ENCODE measurements at regions not wholly inside any gene's neighbourhood (a gene's known extent, or its start where the extent isn't known, plus 50 kb on each side); places are given as distances from the start of the nearest gene placed in this dataset.

GRCh38 chr1:187570166-187570565 lies 741.4 kb downstream of the PLA2G4A start:
- TF ChIP-seq CREB1 (IDR thresholded peaks at IDR 0.05; ENCODE audit: low read depth) (no peak), USF1 (IDR thresholded peaks at IDR 0.05) (no peak), RAD21 (IDR thresholded peaks at IDR 0.05; ENCODE audit: low read depth) (no peak)

DNA sequence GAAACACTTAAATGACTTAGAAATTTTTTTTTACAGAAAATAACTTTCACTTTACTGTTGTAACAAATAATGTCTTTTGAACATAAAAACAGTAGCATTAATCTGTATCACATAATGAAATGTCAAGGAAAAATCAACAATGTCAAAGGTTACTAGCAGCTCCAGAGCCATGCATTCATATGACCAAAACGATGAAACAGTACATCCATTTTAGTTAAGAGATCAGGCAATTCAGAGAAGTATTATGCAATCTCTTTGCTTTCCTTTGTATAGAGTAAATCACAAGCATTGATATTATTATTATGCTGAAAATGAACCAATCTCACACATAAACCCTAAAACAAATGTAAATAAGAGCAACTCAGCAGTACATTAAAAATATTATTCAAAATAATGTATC lies 748.9 kb downstream of the PLA2G4A start:
- TF ChIP-seq USF1 (IDR thresholded peaks at IDR 0.05) (no peak), EGR1 (IDR thresholded peaks at IDR 0.05) (no peak), TAF1 (IDR thresholded peaks at IDR 0.05; ENCODE audit: low read depth) (no peak), CREB1 (IDR thresholded peaks at IDR 0.05; ENCODE audit: low read depth) (no peak), ZBTB7A (IDR thresholded peaks at IDR 0.05; ENCODE audit: low read depth) (no peak), TEAD4 (IDR thresholded peaks at IDR 0.05) (no peak), REST (IDR thresholded peaks at IDR 0.05; ENCODE audit: low read depth) (no peak), RAD21 (IDR thresholded peaks at IDR 0.05; ENCODE audit: low read depth) (no peak), CEBPB (IDR thresholded peaks at IDR 0.05) (no peak), NFIC (IDR thresholded peaks at IDR 0.05) (no peak), TCF12 (IDR thresholded peaks at IDR 0.05; ENCODE audit: low read depth) (no peak)

- TF ChIP-seq EP300 (IDR thresholded peaks at IDR 0.05; ENCODE audit: borderline replicate concordance) (no peak), TCF12 (IDR thresholded peaks at IDR 0.05; ENCODE audit: low read depth) (no peak), CREB1 (IDR thresholded peaks at IDR 0.05; ENCODE audit: low read depth) (no peak), USF1 (IDR thresholded peaks at IDR 0.05) (no peak), EGR1 (IDR thresholded peaks at IDR 0.05) (no peak), YY1 (IDR thresholded peaks at IDR 0.05; ENCODE audit: low read depth) (no peak), FOXM1 (IDR thresholded peaks at IDR 0.05; ENCODE audit: borderline replicate concordance, low read depth) (no peak), TEAD4 (IDR thresholded peaks at IDR 0.05) (no peak), CEBPB (IDR thresholded peaks at IDR 0.05) (no peak), NFIC (IDR thresholded peaks at IDR 0.05) (no peak)
- TF ChIP-seq, protein P1, sequence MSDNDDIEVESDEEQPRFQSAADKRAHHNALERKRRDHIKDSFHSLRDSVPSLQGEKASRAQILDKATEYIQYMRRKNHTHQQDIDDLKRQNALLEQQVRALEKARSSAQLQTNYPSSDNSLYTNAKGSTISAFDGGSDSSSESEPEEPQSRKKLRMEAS (IDR thresholded peaks at IDR 0.05) = no peak
These were observed 760.2 kb downstream of the PLA2G4A start for GRCh38 chr1:187588917-187589316.

DNA sequence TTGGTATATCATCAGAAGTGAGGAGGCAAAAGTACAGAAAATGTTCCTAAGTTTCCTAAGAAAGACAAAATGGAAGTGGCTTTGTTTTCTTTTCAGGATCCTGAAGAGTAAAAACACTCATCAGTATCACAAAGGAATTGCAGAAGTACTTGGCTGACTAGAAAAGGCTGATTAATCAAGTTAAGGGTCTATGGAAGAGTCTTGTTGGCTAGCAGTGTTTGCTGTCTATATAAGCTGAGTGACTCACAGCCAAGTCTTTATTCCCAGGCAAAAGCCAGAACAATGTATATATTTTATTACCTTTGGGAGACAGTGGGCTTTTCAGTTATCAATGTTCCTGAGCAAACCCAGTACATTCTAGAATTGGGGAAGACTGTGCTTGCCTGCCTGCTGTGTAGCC lies 777.0 kb downstream of the PLA2G4A start:
- TF ChIP-seq, protein P1 (IDR thresholded peaks at IDR 0.05) = no peak
- TF ChIP-seq TEAD4 (IDR thresholded peaks at IDR 0.05) = no peak
- no peak for TF ChIP-seq REST (IDR thresholded peaks at IDR 0.05; ENCODE audit: low read depth)
- no peak for TF ChIP-seq NFIC (IDR thresholded peaks at IDR 0.05)
- TF ChIP-seq USF1 (IDR thresholded peaks at IDR 0.05) = no peak
- no peak for TF ChIP-seq EP300 (IDR thresholded peaks at IDR 0.05; ENCODE audit: borderline replicate concordance)
- TF ChIP-seq FOXM1 (IDR thresholded peaks at IDR 0.05; ENCODE audit: borderline replicate concordance, low read depth) = no peak
- no peak for TF ChIP-seq TAF1 (IDR thresholded peaks at IDR 0.05; ENCODE audit: low read depth)
- no peak for TF ChIP-seq ZBTB7A (IDR thresholded peaks at IDR 0.05; ENCODE audit: low read depth)
- TF ChIP-seq YY1 (IDR thresholded peaks at IDR 0.05; ENCODE audit: low read depth) = no peak
- no peak for TF ChIP-seq CEBPB (IDR thresholded peaks at IDR 0.05)
- TF ChIP-seq TCF12 (IDR thresholded peaks at IDR 0.05; ENCODE audit: low read depth) = no peak
- TF ChIP-seq RAD21 (IDR thresholded peaks at IDR 0.05; ENCODE audit: low read depth) = no peak
- TF ChIP-seq CREB1 (IDR thresholded peaks at IDR 0.05; ENCODE audit: low read depth) = no peak

DNA sequence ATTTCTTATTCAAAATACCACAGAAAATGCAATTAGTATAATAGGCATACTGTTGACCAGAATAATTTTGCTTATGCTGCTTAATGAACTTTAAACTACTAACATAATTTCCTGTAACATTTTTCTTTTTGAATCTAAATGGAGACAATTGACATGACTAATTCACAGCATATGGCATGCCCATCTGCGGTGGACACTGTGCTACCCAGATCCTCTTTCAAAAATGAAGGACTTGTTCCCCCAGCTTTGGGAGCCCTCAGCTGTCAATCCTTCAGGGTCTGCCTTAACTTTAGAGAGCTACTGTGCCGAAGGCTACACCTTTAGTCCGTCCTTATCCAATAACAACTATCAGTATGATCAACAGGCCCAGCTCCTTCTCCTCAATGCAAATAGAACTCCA lies 789.0 kb downstream of the PLA2G4A start:
- TF ChIP-seq REST (IDR thresholded peaks at IDR 0.05; ENCODE audit: low read depth) (no peak), RAD21 (IDR thresholded peaks at IDR 0.05; ENCODE audit: low read depth) (no peak), TCF12 (IDR thresholded peaks at IDR 0.05; ENCODE audit: low read depth) (no peak), NFIC (IDR thresholded peaks at IDR 0.05) (no peak), CEBPB (IDR thresholded peaks at IDR 0.05) (no peak), CREB1 (IDR thresholded peaks at IDR 0.05; ENCODE audit: low read depth) (no peak), TEAD4 (IDR thresholded peaks at IDR 0.05) (no peak), YY1 (IDR thresholded peaks at IDR 0.05; ENCODE audit: low read depth) (no peak), EGR1 (IDR thresholded peaks at IDR 0.05) (no peak), TAF1 (IDR thresholded peaks at IDR 0.05; ENCODE audit: low read depth) (no peak), ZBTB7A (IDR thresholded peaks at IDR 0.05; ENCODE audit: low read depth) (no peak), USF1 (IDR thresholded peaks at IDR 0.05) (no peak), EP300 (IDR thresholded peaks at IDR 0.05; ENCODE audit: borderline replicate concordance) (no peak), FOXM1 (IDR thresholded peaks at IDR 0.05; ENCODE audit: borderline replicate concordance, low read depth) (no peak)
- TF ChIP-seq, protein P1 (IDR thresholded peaks at IDR 0.05) = no peak
